HCT116 (cell line): ENCODE measurements at regions not wholly inside any gene's neighbourhood (a gene's known extent, or its start where the extent isn't known, plus 50 kb on each side); places are given as distances from the start of the nearest gene placed in this dataset.

Experiments used
- ATAC-seq: fragments of 200-7000 bp; cut with Tn5 transposase; 2 replicates; pipeline ENCODE4 v1.9.1; 2020; ENCODE audit warnings: mild to moderate bottlenecking, moderate library complexity
- BruUV-seq: library from RNA; stranded (reverse); fragments of 400-500 nt; replicated peaks from 2 replicates; lab custom pipeline; 2021; lab: Mats Ljungman, UMichigan
- CTCF ChIA-PET: fragments of 300-600 bp; sonication (Branson Sonifier 250); formaldehyde crosslinking; loops from one replicate; lab custom pipeline; 2021; ENCODE audit warnings: antibody characterized with exemption; lab: Charles Lee
- POLR2A ChIA-PET: fragments of 300-600, 350-600 bp; sonication (Branson Sonifier 250); formaldehyde crosslinking; loops from one replicate; lab custom pipeline; 2021; ENCODE audit warnings: antibody characterized with exemption; lab: Charles Lee
- RAD21 ChIA-PET, 2 experiments: fragments of 300-600 bp; sonication (Branson Sonifier 250); formaldehyde crosslinking; loops; one replicate each; lab custom pipeline; 2023; ENCODE audit warnings: low total read pairs in 2 of 2; ENCODE audit not compliant: uncharacterized antibody in 2 of 2, unreplicated experiment in 2 of 2, low non-redundant PET in 1 of 2; lab: Charles Lee
- DNase-seq: peaks from one replicate; pipeline ENCODE4 v3.0.0-alpha.2; 2010; ENCODE audit warnings: low read depth, low spot score
- H2AFZ ChIP-seq: fragments of 200-600 bp; shearing (Covaris generic), sonication (generic); 2 replicates; pipeline ENCODE4 v1.6.1; 2017; ENCODE audit warnings: low read depth, mixed run types, mixed read lengths, antibody characterized with exemption, low read length; ENCODE audit not compliant: poor library complexity, severe bottlenecking
- H3K27ac ChIP-seq: 2 replicates; pipeline ENCODE4 v1.5.1; 2012; ENCODE audit warnings: low read depth, low read length
- H3K27me3 ChIP-seq: fragments of 200-600 bp; sonication (generic); 2 replicates; pipeline ENCODE4 v1.6.1; 2016; ENCODE audit warnings: mixed run types, low read length, mixed read lengths; ENCODE audit not compliant: insufficient read depth
- H3K36me3 ChIP-seq, 2 experiments: fragments of 200-500 bp in 1 of 2; fragments of 200-600 bp in 1 of 2; sonication (Bioruptor generic) in 1 of 2; sonication (generic) in 1 of 2; 2 replicates each; pipeline versions ENCODE4 v1.5.1 to v1.6.1; 2014 to 2016; ENCODE audit warnings: low read length in 2 of 2, inconsistent platforms in 1 of 2, mixed read lengths in 1 of 2, mixed run types in 1 of 2; ENCODE audit not compliant: insufficient read depth in 2 of 2, control insufficient read depth in 1 of 2
- H3K4me1 ChIP-seq, 2 experiments: fragments of 200-600 bp in 1 of 2; sonication (generic) in 1 of 2; 2 replicates each; pipeline versions ENCODE4 v1.5.1 to v1.6.1; 2012 to 2017; ENCODE audit warnings: low read length in 2 of 2, inconsistent platforms in 1 of 2, mild to moderate bottlenecking in 1 of 2, mixed read lengths in 1 of 2, mixed run types in 1 of 2, moderate library complexity in 1 of 2; ENCODE audit not compliant: insufficient read depth in 2 of 2, control insufficient read depth in 1 of 2
- H3K4me2 ChIP-seq: fragments of 200-600 bp; sonication (generic); 2 replicates; pipeline ENCODE4 v1.6.1; 2017; ENCODE audit warnings: mixed run types, low read length, mixed read lengths
- H3K4me3 ChIP-seq, 2 experiments: fragments of 200-600 bp in 1 of 2; sonication (generic) in 1 of 2; replicated peaks in 1 of 2; 2 replicates each; pipeline ENCODE4 v1.5.1; 2011 to 2016; ENCODE audit warnings: low read length in 2 of 2, control low read depth in 1 of 2, low read depth in 1 of 2, mild to moderate bottlenecking in 1 of 2, mixed read lengths in 1 of 2, mixed run types in 1 of 2
- H3K79me2 ChIP-seq: fragments of 200-600 bp; sonication (generic); 2 replicates; pipeline ENCODE4 v1.6.1; 2017; ENCODE audit warnings: mild to moderate bottlenecking, mixed run types, low read length, moderate library complexity, mixed read lengths; ENCODE audit not compliant: insufficient read depth
- H3K9ac ChIP-seq: fragments of 200-600 bp; sonication (generic); 2 replicates; pipeline ENCODE4 v1.6.1; 2016; ENCODE audit warnings: low read length, mixed read lengths
- H3K9me2 ChIP-seq: fragments of 200-600 bp; sonication (generic), shearing (Covaris generic); 2 replicates; pipeline ENCODE4 v1.6.1; 2017; ENCODE audit warnings: mixed run types, mild to moderate bottlenecking, moderate library complexity; ENCODE audit not compliant: insufficient read depth
- H3K9me3 ChIP-seq, 2 experiments: fragments of 200-500 bp in 1 of 2; fragments of 200-600 bp in 1 of 2; sonication (Bioruptor generic) in 1 of 2; sonication (generic) in 1 of 2; 2 replicates each; pipeline ENCODE4 v1.6.1; 2014 to 2017; ENCODE audit warnings: low read length in 2 of 2, mixed read lengths in 2 of 2, inconsistent platforms in 1 of 2, low read depth in 1 of 2, mild to moderate bottlenecking in 1 of 2, mixed run types in 1 of 2, moderate library complexity in 1 of 2; ENCODE audit not compliant: control insufficient read depth in 1 of 2, insufficient read depth in 1 of 2
- H4K20me1 ChIP-seq: fragments of 200-600 bp; sonication (generic), shearing (Covaris generic); 2 replicates; pipeline ENCODE4 v1.6.1; 2017; ENCODE audit warnings: mixed run types, mild to moderate bottlenecking, moderate library complexity; ENCODE audit not compliant: insufficient read depth
- CEBPB ChIP-seq: IDR thresholded peaks from 2 replicates; pipeline ENCODE4 v1.6.1; 2012; ENCODE audit warnings: low read depth
- ELF1 ChIP-seq: IDR thresholded peaks from 2 replicates; pipeline ENCODE4 v1.6.1; 2012; ENCODE audit warnings: low read depth, borderline replicate concordance
- EZH2phosphoT487 ChIP-seq: fragments of 200-600 bp; IDR thresholded peaks from 2 replicates; pipeline ENCODE4 v1.6.1; 2018; ENCODE audit warnings: antibody characterized with exemption, borderline replicate concordance
- POLR2A ChIP-seq: IDR thresholded peaks from 2 replicates; pipeline ENCODE4 v1.7.0; 2011; ENCODE audit warnings: borderline replicate concordance; ENCODE audit not compliant: insufficient read depth, insufficient read length; ENCODE audit errors: extremely low read depth
- SIN3A ChIP-seq: IDR thresholded peaks from 2 replicates; pipeline ENCODE4 v1.6.1; 2012; ENCODE audit warnings: low read depth
- YY1 ChIP-seq: IDR thresholded peaks from 2 replicates; pipeline ENCODE4 v1.6.1; 2011; ENCODE audit warnings: low read length, low read depth, moderate library complexity, mild to moderate bottlenecking; ENCODE audit not compliant: insufficient replicate concordance; ENCODE audit errors: extremely low read depth
- ZFX ChIP-seq: fragments of 450-650 bp; IDR thresholded peaks from 2 replicates; pipeline ENCODE4 v1.6.1; 2017
- ZNF274 ChIP-seq: fragments of 200-500 bp; sonication (Bioruptor generic); IDR thresholded peaks from 2 replicates; pipeline ENCODE4 v1.6.1; 2014; ENCODE audit warnings: mild to moderate bottlenecking, low read depth, low read length, inconsistent platforms
- intact Hi-C: fragments of 100-400 bp; cut with micrococcal nuclease; formaldehyde crosslinking; loops from 2 replicates; pipeline ENCODE4 v1.10.0; 2022
- TF ChIP-seq, protein P1 (sequence below): IDR thresholded peaks from 2 replicates; pipeline ENCODE4 v1.6.1; 2012
- TF ChIP-seq, protein P2 (sequence below): IDR thresholded peaks from 2 replicates; pipeline ENCODE4 v1.6.1; 2012
- TF ChIP-seq, protein P3 (sequence below): IDR thresholded peaks from 2 replicates; pipeline ENCODE4 v1.6.1; 2012; ENCODE audit warnings: low read depth
- TF ChIP-seq, protein P4 (sequence below), 3 experiments: fragments of 200-600 bp in 1 of 3; sonication (generic) in 1 of 3; IDR thresholded peaks in 2 of 3; conservative IDR thresholded peaks in 1 of 3; 2 replicates each; pipeline ENCODE4 v1.5.1; 2012 to 2017; ENCODE audit warnings: low read depth in 2 of 3, low read length in 2 of 3, antibody characterized with exemption in 1 of 3, borderline replicate concordance in 1 of 3, control low read depth in 1 of 3, mild to moderate bottlenecking in 1 of 3, mixed read lengths in 1 of 3, mixed run types in 1 of 3, moderate library complexity in 1 of 3; ENCODE audit not compliant: insufficient read depth in 1 of 3

DNA sequence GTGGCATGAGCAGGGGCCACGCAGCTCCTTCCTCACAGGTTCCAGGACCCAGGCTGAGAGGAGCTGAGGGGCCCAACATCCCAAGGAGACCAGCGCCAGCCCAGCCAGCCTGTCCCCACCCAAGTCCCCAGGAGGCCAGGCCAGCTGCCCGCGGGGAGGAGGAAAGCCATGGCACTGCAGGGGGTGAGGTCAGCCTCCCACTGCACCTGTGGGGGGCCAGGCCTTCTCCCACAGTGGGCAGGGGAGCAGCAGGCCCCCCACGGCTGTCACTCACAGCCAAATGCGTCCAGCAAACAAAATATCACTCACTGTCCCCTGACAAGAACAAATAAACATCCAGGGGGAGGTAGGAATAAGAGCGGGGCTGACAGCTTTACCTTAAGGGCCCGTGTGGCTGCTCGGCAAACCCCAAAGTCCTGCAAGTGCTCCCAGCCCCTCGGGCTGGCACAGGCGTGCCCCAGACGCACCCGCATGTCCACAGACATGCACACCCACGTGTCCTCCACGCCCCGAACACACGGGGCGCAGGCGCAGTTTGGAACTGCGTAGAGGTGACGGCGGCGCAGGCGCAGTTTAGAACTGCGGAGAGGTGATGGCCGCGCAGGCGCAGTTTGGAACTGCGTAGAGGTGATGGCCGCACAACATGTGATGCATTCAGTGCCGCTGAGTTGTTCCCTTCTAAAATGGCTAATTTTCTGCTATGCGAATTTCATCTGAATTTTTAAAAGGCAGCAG is 291.1 kb downstream of the FOXL1 start:
- Histone ChIP-seq H4K20me1 (no peaks in the 10 kb centered on the region), H3K79me2 (no peaks in the 10 kb centered on the region), H3K9me3 (no peaks in the 10 kb centered on the region), H3K9ac (no peak overlapping the region), H2AFZ (no peak overlapping the region), H3K4me3 (no peak overlapping the region), H3K36me3 (no peaks in the 10 kb centered on the region), H3K4me2 (no peak overlapping the region), H3K27me3 (peaks cover 35% of the 10 kb centered on the region; the same call in 1 of the 2 replicates), H3K9me2 (no peaks in the 10 kb centered on the region), H3K4me1 (no peaks in the 10 kb centered on the region), H3K27ac (no peak overlapping the region)
- no peak for ATAC-seq
- intact Hi-C loops = no loop called here
- BruUV-seq = no TSS peak
- no peak for DNase-seq
- ChIA-PET POLR2A (no interaction called here), RAD21 (no interaction called here), CTCF (no interaction called here)
- TF ChIP-seq ELF1 (no peak), ZFX (no peak), EZH2phosphoT487 (no peak), YY1 (no peak), POLR2A (no peak), ZNF274 (no peak), SIN3A (no peak), CEBPB (no peak)
- TF ChIP-seq, protein P1, sequence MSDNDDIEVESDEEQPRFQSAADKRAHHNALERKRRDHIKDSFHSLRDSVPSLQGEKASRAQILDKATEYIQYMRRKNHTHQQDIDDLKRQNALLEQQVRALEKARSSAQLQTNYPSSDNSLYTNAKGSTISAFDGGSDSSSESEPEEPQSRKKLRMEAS = no peak
- TF ChIP-seq, protein P2, sequence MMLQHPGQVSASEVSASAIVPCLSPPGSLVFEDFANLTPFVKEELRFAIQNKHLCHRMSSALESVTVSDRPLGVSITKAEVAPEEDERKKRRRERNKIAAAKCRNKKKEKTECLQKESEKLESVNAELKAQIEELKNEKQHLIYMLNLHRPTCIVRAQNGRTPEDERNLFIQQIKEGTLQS = no peak
- TF ChIP-seq, protein P3, sequence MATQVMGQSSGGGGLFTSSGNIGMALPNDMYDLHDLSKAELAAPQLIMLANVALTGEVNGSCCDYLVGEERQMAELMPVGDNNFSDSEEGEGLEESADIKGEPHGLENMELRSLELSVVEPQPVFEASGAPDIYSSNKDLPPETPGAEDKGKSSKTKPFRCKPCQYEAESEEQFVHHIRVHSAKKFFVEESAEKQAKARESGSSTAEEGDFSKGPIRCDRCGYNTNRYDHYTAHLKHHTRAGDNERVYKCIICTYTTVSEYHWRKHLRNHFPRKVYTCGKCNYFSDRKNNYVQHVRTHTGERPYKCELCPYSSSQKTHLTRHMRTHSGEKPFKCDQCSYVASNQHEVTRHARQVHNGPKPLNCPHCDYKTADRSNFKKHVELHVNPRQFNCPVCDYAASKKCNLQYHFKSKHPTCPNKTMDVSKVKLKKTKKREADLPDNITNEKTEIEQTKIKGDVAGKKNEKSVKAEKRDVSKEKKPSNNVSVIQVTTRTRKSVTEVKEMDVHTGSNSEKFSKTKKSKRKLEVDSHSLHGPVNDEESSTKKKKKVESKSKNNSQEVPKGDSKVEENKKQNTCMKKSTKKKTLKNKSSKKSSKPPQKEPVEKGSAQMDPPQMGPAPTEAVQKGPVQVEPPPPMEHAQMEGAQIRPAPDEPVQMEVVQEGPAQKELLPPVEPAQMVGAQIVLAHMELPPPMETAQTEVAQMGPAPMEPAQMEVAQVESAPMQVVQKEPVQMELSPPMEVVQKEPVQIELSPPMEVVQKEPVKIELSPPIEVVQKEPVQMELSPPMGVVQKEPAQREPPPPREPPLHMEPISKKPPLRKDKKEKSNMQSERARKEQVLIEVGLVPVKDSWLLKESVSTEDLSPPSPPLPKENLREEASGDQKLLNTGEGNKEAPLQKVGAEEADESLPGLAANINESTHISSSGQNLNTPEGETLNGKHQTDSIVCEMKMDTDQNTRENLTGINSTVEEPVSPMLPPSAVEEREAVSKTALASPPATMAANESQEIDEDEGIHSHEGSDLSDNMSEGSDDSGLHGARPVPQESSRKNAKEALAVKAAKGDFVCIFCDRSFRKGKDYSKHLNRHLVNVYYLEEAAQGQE = no peak
- TF ChIP-seq, protein P4, sequence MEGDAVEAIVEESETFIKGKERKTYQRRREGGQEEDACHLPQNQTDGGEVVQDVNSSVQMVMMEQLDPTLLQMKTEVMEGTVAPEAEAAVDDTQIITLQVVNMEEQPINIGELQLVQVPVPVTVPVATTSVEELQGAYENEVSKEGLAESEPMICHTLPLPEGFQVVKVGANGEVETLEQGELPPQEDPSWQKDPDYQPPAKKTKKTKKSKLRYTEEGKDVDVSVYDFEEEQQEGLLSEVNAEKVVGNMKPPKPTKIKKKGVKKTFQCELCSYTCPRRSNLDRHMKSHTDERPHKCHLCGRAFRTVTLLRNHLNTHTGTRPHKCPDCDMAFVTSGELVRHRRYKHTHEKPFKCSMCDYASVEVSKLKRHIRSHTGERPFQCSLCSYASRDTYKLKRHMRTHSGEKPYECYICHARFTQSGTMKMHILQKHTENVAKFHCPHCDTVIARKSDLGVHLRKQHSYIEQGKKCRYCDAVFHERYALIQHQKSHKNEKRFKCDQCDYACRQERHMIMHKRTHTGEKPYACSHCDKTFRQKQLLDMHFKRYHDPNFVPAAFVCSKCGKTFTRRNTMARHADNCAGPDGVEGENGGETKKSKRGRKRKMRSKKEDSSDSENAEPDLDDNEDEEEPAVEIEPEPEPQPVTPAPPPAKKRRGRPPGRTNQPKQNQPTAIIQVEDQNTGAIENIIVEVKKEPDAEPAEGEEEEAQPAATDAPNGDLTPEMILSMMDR (IDR thresholded peaks at IDR 0.05 in 2 of 3, conservative IDR thresholded peaks at IDR 0.05 in 1 of 3; ENCODE audit: borderline replicate concordance in 1 of 3, insufficient read depth in 1 of 3, low read depth in 2 of 3, low read length in 2 of 3) = no peak
